Naive B cell (primary cell): ENCODE measurements at regions not wholly inside any gene's neighbourhood (a gene's known extent, or its start where the extent isn't known, plus 50 kb on each side); places are given as distances from the start of the nearest gene placed in this dataset.

Experiments used
- ATAC-seq, 2 donors: fragments of 150-1000 bp; cut with Tn5 transposase; 2 replicates each; pipeline ENCODE4 v1.10.0; 2021; ENCODE audit warnings: low read depth in 2 of 2, mild to moderate bottlenecking in 2 of 2, moderate library complexity in 2 of 2
- DNase-seq: peaks from one replicate; pipeline ENCODE4 v3.0.0; 2022
- H3K27ac Mint-ChIP-seq, 6 donors: one replicate each; pipeline ENCODE4 v1.8.0; 2020 to 2022; ENCODE audit warnings: mild to moderate bottlenecking in 6 of 6, mixed read lengths in 6 of 6, moderate library complexity in 5 of 6, inconsistent platforms in 2 of 6
- H3K27me3 Mint-ChIP-seq, 3 donors: one replicate each; pipeline ENCODE4 v1.8.0; 2021 to 2022; ENCODE audit warnings: mixed read lengths in 3 of 3, mild to moderate bottlenecking in 1 of 3
- H3K36me3 Mint-ChIP-seq, 2 donors: one replicate each; pipeline ENCODE4 v1.8.0; 2020 to 2022; ENCODE audit warnings: mixed read lengths in 2 of 2, inconsistent platforms in 1 of 2, mild to moderate bottlenecking in 1 of 2
- H3K4me1 Mint-ChIP-seq, 3 donors: one replicate each; pipeline ENCODE4 v1.8.0; 2020 to 2022; ENCODE audit warnings: mixed read lengths in 3 of 3, inconsistent platforms in 1 of 3, mild to moderate bottlenecking in 1 of 3, moderate library complexity in 1 of 3
- H3K4me3 Mint-ChIP-seq, 8 donors: one replicate each; pipeline ENCODE4 v1.8.0; 2020 to 2022; ENCODE audit warnings: mild to moderate bottlenecking in 8 of 8, mixed read lengths in 8 of 8, moderate library complexity in 8 of 8, inconsistent platforms in 2 of 8
- H3K9me3 Mint-ChIP-seq, 7 donors: one replicate each; pipeline ENCODE4 v1.8.0; 2020 to 2022; ENCODE audit warnings: mixed read lengths in 7 of 7, mild to moderate bottlenecking in 5 of 7, inconsistent platforms in 2 of 7, moderate library complexity in 1 of 7

DNA sequence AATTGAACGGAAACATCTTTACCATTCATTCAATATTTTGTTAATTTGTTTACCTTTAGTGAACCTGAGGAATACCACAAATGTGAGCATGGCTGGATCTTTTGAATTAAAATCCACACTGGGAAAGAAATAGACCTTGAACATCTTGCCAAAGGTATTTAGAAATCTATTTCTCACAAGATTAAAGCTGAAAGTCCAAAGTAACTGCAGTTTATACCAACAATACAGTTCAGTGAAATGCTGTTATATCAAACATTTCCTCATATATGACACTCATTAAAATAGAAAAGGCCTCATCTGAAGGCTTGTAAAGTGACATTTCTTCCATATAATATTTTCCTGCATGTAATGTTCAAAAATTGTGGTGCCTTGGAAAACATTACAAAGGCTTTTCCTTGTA lies 166.5 kb upstream of the HAND2 start:
- Mint-ChIP-seq H3K36me3 (no peaks in the 10 kb centered on the region), H3K4me1 (no peaks in the 10 kb centered on the region), H3K4me3 (no peak overlapping the region), H3K27me3 (no peaks in the 10 kb centered on the region), H3K9me3 (peaks cover 0 to 10% (median 2%) of the 10 kb centered on the region in 7 donors), H3K27ac (no peak overlapping the region)
- DNase-seq (no peak), ATAC-seq (no peak)

DNA sequence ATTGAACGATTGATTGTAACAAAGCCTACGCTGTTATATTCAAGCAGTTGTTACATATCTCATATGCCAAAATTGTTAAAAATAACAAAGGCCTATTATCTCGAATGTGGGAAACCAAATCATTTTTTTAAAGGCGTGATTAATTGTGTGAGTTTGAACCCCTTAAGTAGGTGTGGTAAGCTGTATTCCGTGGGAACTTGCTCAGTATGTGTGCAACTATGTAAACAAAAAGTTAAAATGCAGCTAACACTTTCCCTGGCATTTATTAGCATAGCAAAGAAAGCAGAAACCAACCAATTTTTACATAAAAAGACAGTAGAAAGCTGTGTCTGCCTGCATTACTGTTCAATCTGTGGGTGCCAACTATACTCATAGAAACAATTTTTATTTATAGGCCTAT lies 166.0 kb upstream of the HAND2 start:
- ATAC-seq (no peak), DNase-seq (no peak)
- no peaks in the 10 kb centered on the region for H3K4me1 Mint-ChIP-seq
- no peaks in the 10 kb centered on the region for H3K36me3 Mint-ChIP-seq
- H3K27ac Mint-ChIP-seq, result no peak overlapping the region
- H3K27me3 Mint-ChIP-seq, result no peaks in the 10 kb centered on the region
- no peak overlapping the region for H3K4me3 Mint-ChIP-seq
- peaks cover 0 to 10% (median 2%) of the 10 kb centered on the region in 7 donors for H3K9me3 Mint-ChIP-seq

DNA sequence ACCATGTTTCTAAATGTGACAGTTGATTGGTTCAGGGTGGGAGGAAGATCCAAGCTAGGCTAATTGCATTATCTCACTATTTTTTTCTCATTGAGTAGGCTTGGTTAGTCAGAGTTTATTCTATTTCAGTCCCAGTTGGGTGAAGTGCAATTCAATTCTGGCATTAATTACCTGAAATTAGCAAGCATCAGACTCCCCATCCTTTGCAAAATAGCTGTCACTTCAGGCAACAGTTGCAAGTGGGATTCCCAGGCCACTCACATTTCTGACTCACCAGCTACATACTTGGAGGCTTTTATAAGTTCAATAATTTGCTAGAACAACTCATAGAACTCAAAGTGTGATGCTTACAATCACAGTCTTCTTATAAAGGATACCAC lies 155.8 kb upstream of the HAND2 start:
- no peaks in the 10 kb centered on the region for H3K36me3 Mint-ChIP-seq
- no peaks in the 10 kb centered on the region for H3K27me3 Mint-ChIP-seq
- no peak overlapping the region for H3K4me3 Mint-ChIP-seq
- ATAC-seq, result no peak
- no peak for DNase-seq
- H3K9me3 Mint-ChIP-seq, result no peaks in the 10 kb centered on the region
- no peak overlapping the region for H3K27ac Mint-ChIP-seq
- no peaks in the 10 kb centered on the region for H3K4me1 Mint-ChIP-seq

DNA sequence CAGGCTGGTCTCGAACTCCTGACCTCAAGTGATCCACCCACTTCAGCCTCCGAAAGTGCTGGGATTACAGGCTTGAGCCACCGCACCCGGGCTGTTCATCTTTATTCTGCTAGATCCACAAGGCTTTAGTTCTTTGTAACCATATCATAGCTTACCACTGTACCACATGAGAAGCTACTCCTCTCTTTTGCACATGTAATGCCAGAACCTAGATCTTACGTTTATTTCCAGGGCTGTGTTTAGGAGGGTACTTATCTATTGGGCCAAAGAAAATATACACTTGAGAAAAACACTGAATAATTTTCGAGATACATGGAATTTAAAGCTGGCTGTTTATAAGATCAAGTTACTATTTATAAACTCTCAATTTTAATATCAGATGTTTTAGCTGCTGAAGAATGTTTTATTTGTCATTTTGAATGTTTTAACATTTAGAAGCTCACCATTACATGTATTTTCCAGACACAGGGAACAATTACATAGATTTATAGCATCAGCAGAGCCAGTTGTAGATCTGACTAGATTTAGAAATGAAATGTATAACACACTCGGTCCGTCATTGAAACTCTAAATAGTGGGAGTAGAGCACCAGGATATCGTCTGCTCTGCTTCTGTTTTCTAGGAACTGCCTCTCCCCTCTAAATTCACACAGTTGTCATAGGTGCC lies 155.3 kb upstream of the HAND2 start:
- ATAC-seq, result no peak
- no peak overlapping the region for H3K4me3 Mint-ChIP-seq
- H3K27ac Mint-ChIP-seq, result no peak overlapping the region
- H3K9me3 Mint-ChIP-seq, result no peaks in the 10 kb centered on the region
- DNase-seq, result no peak
- no peaks in the 10 kb centered on the region for H3K27me3 Mint-ChIP-seq
- H3K4me1 Mint-ChIP-seq, result no peaks in the 10 kb centered on the region
- no peaks in the 10 kb centered on the region for H3K36me3 Mint-ChIP-seq

DNA sequence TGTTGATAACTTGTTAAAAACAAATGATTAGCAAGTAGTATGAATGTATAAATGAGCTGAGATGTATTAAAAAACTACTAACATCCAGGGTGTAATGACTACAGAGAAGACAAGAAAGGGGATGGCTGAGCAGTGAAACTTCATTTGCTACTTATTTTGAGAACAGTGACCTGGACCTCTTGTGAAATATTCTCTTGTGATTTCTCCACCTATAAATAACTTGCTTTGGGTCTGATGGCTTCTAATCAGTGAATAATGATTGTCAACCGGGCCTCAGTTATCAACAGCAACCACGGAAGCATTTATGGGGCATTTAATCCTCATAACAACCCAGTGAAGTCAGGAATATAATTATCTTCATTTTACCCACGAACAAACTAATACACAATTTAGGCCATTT lies 154.2 kb upstream of the HAND2 start:
- no peaks in the 10 kb centered on the region for H3K36me3 Mint-ChIP-seq
- no peaks in the 10 kb centered on the region for H3K9me3 Mint-ChIP-seq
- no peak for ATAC-seq
- H3K27ac Mint-ChIP-seq, result no peak overlapping the region
- H3K4me1 Mint-ChIP-seq, result no peaks in the 10 kb centered on the region
- no peak for DNase-seq
- no peaks in the 10 kb centered on the region for H3K27me3 Mint-ChIP-seq
- H3K4me3 Mint-ChIP-seq, result no peak overlapping the region

DNA sequence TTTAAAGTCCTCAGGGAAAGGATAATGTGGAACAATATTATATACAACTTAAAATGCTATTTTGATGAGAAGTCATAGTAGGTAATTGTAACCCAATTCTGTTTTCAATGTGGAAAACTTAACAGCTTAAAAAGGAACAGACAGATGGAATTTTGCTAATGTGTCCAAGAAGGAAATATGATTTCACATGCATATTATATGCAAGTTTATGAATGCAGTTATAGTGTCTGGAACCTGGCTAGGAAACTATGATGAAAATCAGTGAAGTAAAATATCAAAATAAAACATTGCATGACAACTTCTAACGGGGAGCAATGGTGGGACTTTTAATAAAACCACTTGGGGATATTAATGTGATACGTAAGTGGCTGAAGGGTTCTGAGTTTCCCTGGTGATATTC lies 152.6 kb upstream of the HAND2 start:
- H3K4me1 Mint-ChIP-seq, result no peaks in the 10 kb centered on the region
- H3K9me3 Mint-ChIP-seq, result peaks cover 0 to 1% (median 0%) of the 10 kb centered on the region in 7 donors
- no peaks in the 10 kb centered on the region for H3K36me3 Mint-ChIP-seq
- H3K27me3 Mint-ChIP-seq, result no peaks in the 10 kb centered on the region
- ATAC-seq (no peak), DNase-seq (no peak)
- H3K4me3 Mint-ChIP-seq, result no peak overlapping the region
- H3K27ac Mint-ChIP-seq, result no peak overlapping the region

DNA sequence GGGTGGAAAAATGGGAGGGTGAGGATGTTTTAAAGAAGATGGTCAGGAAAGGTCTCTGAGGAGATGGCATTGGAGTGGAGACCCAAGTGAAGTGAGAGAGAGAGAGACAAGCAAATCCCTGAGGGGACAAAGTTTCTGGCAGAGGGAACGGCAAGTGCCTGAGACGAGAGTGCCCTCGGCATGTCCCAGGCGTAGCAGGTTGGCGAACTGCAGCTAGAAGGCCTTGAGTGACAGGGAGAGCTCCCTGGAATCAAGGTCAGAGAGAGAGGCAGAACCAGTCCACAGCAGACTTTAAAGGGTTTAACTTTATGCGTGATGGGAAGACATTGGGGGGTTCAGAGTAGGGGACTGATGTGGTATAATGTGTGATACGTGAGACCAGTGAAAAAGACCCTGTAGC lies 150.2 kb upstream of the HAND2 start:
- Mint-ChIP-seq H3K4me1 (no peaks in the 10 kb centered on the region), H3K27ac (no peak overlapping the region), H3K9me3 (peaks cover 0 to 10% (median under 1%) of the 10 kb centered on the region in 7 donors), H3K36me3 (no peaks in the 10 kb centered on the region), H3K27me3 (no peaks in the 10 kb centered on the region), H3K4me3 (no peak overlapping the region)
- ATAC-seq (no peak), DNase-seq (no peak)

DNA sequence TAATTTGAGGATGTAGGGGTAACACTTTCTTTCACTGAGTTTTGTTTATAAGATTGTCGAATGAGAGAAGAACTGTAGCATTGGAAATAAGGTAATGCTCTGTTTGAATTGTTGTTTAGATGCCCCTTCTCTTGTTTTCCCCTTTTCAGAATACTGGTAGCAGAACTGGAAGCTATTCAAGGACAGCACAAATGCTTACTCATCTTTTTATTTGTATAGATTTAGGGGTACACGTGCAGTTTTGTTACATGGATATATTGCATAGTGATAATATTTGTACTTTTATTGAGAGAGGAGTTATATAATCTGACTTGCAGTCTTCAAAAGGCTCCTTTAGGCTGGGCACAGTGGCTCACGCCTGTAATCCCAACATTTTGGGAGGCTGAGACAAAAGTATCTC lies 145.4 kb upstream of the HAND2 start:
- Mint-ChIP-seq H3K4me1 (no peaks in the 10 kb centered on the region), H3K9me3 (peaks cover 0 to 10% (median 5%) of the 10 kb centered on the region in 7 donors), H3K27ac (no peak overlapping the region), H3K4me3 (no peak overlapping the region), H3K36me3 (no peaks in the 10 kb centered on the region), H3K27me3 (no peaks in the 10 kb centered on the region)
- no peak for DNase-seq
- ATAC-seq, result no peak

DNA sequence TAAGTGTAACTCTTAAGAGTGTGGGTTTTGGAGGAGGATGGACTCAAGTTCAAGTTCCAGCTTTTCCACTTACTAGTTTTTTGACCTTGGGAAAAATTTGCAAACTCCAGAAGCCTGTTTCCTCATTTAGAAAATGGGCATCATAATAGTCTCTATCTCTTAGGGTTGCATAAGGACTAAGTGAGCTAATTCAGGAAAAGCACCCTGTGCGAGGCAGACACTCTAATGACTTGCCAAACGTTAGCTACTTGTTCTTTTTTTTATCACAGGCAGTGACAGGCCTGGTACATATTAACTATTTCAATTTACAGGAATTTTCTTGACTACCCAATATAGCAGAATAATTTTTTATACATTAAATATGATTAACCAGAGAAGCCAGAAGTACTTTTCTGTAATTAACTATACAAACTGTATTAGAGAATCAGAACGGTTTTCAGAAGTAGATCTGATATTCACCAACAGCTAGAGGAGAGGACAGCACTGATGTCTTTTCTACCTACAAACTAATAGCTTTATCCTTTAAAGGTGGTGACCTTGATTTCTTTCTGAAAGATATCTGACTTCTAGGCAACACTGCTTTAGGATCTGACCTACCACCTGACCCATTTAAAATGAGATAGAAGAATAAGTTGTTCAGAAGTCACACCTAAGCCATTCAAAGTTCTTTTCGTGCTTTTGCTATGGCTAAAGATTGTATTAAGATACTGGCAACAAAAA lies 139.6 kb upstream of the HAND2 start:
- Mint-ChIP-seq H3K27me3 (no peaks in the 10 kb centered on the region), H3K9me3 (peaks cover 0 to 11% (median 1%) of the 10 kb centered on the region in 7 donors), H3K4me1 (no peaks in the 10 kb centered on the region)

DNA sequence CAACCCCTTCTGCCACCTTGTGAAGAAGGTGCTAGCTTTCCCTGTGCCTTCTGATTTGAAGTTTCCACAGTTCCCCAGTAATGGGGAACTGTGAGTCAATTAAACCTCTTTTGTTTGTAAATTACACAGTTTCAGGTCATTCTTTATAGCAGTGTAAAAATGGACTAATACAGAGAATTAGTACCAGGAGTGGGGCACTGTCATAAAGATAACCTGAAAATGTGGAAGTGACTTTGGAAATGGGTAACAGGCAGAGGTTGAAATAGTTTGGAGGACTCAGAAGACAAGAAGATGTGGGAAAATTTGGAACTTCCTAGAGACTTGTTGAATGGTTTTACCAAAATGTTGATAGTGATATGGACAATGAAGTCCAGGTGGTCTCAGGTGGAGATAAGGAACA lies 131.0 kb upstream of the HAND2 start:
- Mint-ChIP-seq H3K4me1 (no peaks in the 10 kb centered on the region), H3K36me3 (no peaks in the 10 kb centered on the region)

More for the DNA sequence above, 139.6 kb upstream of the HAND2 start:
- no peak for DNase-seq
- no peak overlapping the region for H3K27ac Mint-ChIP-seq
- no peak for ATAC-seq
- H3K36me3 Mint-ChIP-seq, result no peaks in the 10 kb centered on the region
- H3K4me3 Mint-ChIP-seq, result no peak overlapping the region

DNA sequence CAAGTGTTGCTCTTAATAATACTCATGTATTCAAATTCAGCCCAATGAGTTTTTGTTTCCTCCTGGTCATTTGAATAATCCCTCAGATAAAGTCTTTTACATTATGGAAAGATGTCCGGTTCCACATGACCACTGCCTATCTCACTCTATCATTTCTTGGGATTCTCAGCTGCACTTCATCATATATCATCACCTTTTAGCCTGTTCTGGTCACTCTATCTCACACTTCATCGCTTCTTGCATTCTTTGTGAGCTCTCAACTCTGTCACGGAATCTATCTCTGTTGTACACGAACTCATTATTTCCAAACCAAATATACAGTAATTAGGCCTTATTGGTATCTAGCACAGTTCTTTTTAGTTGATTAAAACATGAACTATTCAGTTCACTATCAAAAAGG lies 126.9 kb upstream of the HAND2 start:
- Mint-ChIP-seq H3K4me1 (no peaks in the 10 kb centered on the region), H3K36me3 (no peaks in the 10 kb centered on the region), H3K27me3 (no peaks in the 10 kb centered on the region), H3K27ac (no peak overlapping the region), H3K9me3 (peaks cover 0 to 10% (median 6%) of the 10 kb centered on the region in 7 donors), H3K4me3 (no peak overlapping the region)
- no peak for ATAC-seq
- DNase-seq, result no peak

More for the DNA sequence above, 131.0 kb upstream of the HAND2 start:
- Mint-ChIP-seq H3K4me3 (no peak overlapping the region), H3K27me3 (no peaks in the 10 kb centered on the region), H3K9me3 (peaks cover 4 to 19% (median 8%) of the 10 kb centered on the region in 7 donors), H3K27ac (no peak overlapping the region)
- ATAC-seq, result no peak
- DNase-seq, result no peak

DNA sequence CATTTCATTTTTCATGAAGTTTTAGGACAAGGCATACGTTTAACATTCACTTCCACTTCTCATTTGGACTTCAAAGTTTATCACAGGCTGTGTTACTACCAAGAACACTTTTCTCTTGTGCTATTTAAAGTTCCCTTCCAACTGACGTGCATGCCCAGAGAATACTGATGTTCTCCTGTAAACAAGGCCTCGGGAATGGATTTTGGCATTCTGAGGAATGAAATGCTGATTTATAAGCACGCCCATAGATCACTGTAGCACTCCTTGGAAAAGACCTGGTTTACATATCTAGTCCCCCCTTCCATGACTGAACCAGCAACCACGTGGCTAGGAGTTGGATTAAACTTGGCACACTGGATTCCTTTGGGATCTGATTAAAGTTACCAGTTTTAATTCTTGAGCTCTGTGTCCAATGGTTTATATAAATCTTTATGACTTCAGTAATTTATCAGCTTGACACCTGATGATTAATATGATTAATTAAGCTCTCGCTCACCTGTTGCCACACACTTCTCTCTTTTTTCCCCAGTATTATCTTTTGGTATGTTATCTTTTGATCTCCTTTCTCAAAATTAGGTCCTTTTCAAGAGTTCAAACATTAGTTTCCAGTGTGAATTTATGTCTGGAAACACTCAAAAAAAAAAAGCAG lies 122.4 kb upstream of the HAND2 start:
- Mint-ChIP-seq H3K4me1 (no peaks in the 10 kb centered on the region), H3K36me3 (no peaks in the 10 kb centered on the region), H3K4me3 (no peak overlapping the region), H3K27ac (no peak overlapping the region), H3K9me3 (peaks cover 0 to 4% (median 0%) of the 10 kb centered on the region in 7 donors), H3K27me3 (no peaks in the 10 kb centered on the region)
- DNase-seq, result no peak
- no peak for ATAC-seq

DNA sequence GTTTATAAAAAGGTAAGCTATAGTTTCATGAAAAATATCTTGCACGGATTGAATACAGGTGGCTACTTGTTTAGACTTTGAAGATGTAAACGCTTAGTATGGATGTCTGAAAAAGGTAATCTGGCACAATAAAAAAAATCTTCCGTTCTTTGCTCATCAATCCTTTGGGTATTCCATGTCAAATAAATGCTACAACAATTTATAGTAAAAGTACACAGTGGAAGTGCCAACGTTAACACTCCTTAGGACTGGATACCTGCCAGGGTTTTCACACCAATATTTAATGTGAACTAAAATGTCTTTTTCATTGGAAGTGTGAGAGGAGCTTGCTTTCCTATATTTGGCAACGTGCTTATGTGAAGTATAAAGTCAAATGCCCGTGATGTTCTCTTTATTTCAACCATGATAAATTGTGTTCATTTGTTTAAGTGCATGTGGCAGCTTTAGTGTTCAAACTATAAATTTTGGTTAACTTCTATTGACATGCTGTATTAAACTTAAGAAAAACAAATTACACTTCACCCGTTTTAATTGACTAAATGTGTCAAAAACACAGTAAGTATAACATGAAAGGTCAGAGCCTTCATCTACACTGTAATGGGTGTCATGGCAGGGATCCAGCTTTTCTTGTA lies 121.7 kb upstream of the HAND2 start:
- Mint-ChIP-seq H3K4me1 (no peaks in the 10 kb centered on the region), H3K4me3 (no peak overlapping the region), H3K27me3 (no peaks in the 10 kb centered on the region), H3K36me3 (no peaks in the 10 kb centered on the region), H3K27ac (no peak overlapping the region), H3K9me3 (peaks cover 0 to 4% (median 0%) of the 10 kb centered on the region in 7 donors)
- ATAC-seq (no peak), DNase-seq (no peak)

DNA sequence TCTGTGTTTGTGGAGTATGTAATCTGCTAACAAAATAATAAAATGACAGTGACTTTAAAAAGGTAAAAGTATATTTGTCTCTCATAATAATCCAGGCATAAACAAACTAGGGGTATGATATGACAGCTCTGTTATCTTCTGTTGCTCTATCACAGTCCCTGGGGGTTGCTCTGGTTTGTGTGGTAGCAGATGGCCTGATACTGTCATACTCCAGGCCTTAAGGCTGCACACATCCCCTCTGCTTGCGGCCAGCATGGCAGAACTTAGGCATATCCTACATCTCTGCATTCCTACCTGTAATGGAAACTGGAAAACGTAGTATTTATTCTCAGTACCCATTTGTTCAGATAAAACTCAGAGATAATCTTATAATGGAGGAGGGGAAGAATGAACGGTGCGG lies 117.9 kb upstream of the HAND2 start:
- Mint-ChIP-seq H3K27ac (peak overlapping the region in 1 of 6 donors; percentile 39), H3K9me3 (peaks cover 0 to 2% (median 0%) of the 10 kb centered on the region in 7 donors), H3K4me3 (no peak overlapping the region), H3K4me1 (no peaks in the 10 kb centered on the region), H3K36me3 (no peaks in the 10 kb centered on the region), H3K27me3 (no peaks in the 10 kb centered on the region)
- DNase-seq, result no peak
- ATAC-seq, result no peak
